OCI-LY3 (cell line): ENCODE measurements at regions not wholly inside any gene's neighbourhood (a gene's known extent, or its start where the extent isn't known, plus 50 kb on each side); places are given as distances from the start of the nearest gene placed in this dataset.

Experiments used
- H2AFZ ChIP-seq: fragments of 200-600, 300-600 bp; shearing (Covaris generic); 2 replicates; pipeline ENCODE4 v1.6.0; 2014; ENCODE audit warnings: antibody characterized with exemption, low read depth, low read length
- H3K27ac ChIP-seq: fragments of 200-600, 300-600 bp; sonication (generic); 2 replicates; pipeline ENCODE4 v1.5.1; 2014; ENCODE audit warnings: mild to moderate bottlenecking, low read length, moderate library complexity, mixed read lengths
- H3K27me3 ChIP-seq: fragments of 200-600, 300-600 bp; sonication (generic); 2 replicates; pipeline ENCODE4 v1.6.1; 2014; ENCODE audit warnings: low read depth, low read length, mixed read lengths
- H3K36me3 ChIP-seq: fragments of 200-600, 300-600 bp; sonication (generic); replicated peaks from 2 replicates; pipeline ENCODE3; 2014; ENCODE audit warnings: low read depth, low read length, mixed read lengths
- H3K4me1 ChIP-seq: fragments of 300-600, 200-600 bp; sonication (generic); 2 replicates; pipeline ENCODE4 v1.6.1; 2014; ENCODE audit warnings: low read length, mixed read lengths
- H3K4me2 ChIP-seq: fragments of 200-600, 300-600 bp; sonication (generic); 2 replicates; pipeline ENCODE4 v1.6.1; 2014; ENCODE audit warnings: low read length, mixed read lengths
- H3K4me3 ChIP-seq: fragments of 300-600, 200-600 bp; sonication (generic); 2 replicates; pipeline ENCODE4 v1.5.1; 2014; ENCODE audit warnings: antibody characterized with exemption, mild to moderate bottlenecking, low read length, moderate library complexity
- H3K79me2 ChIP-seq: fragments of 300-600, 200-600 bp; shearing (Covaris generic); 2 replicates; pipeline ENCODE4 v1.6.1; 2014; ENCODE audit warnings: mild to moderate bottlenecking, low read length, mixed read lengths
- H3K9ac ChIP-seq: fragments of 300-600, 200-600 bp; shearing (Covaris generic); 2 replicates; pipeline ENCODE4 v1.6.0; 2014; ENCODE audit warnings: mild to moderate bottlenecking, low read length, moderate library complexity
- H3K9me3 ChIP-seq: fragments of 200-600, 300-600 bp; shearing (Covaris generic); 2 replicates; pipeline ENCODE4 v1.6.1; 2014; ENCODE audit warnings: low read length, mixed read lengths; ENCODE audit not compliant: insufficient read depth
- H4K20me1 ChIP-seq: fragments of 200-600, 300-600 bp; sonication (generic); 2 replicates; pipeline ENCODE4 v1.6.1; 2016; ENCODE audit warnings: low read length, mixed read lengths; ENCODE audit not compliant: insufficient read depth
- EZH2phosphoT487 ChIP-seq: fragments of 200-600 bp; shearing (Covaris generic); IDR thresholded peaks from 2 replicates; pipeline ENCODE4 v1.6.1; 2018; ENCODE audit warnings: antibody characterized with exemption, mixed run types, low read depth
- TF ChIP-seq, protein P1 (sequence below): fragments of 200-600, 300-600 bp; sonication (generic); IDR thresholded peaks from 2 replicates; pipeline ENCODE4 v1.5.1; 2014; ENCODE audit warnings: antibody characterized with exemption, low read length, low read depth

DNA sequence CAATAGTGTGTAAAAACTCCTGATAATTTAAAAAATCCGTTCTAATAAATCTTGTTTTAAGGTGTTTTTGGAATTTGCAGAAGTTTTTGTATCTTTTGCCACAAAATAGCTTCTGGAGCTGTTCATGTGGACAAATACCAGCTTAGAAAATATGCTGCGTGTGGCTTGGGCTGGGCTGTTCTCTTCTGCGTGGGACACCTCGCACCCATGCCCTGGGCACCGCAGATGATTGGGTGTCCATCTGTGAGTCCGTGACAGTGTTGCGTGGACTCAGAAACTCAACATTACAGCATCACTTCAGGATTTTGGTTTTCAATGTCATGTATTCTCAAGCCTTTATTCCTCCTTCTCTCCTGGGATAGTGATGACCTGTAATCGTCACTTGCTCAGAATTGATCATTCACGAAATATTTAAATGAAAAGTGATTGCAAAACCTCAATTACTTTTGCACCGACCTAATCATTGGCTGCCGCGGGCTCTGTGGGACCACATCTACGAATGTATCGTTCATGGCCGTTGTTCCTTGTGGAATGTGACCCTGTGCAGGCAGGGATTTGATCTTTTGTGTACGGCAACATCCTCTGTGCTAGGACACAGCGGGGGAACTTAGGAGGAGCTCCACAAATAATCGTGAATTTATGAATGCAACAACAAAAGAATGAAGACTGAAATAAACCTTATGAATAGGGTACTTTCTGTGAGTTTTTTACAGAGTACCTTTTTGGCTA, 210.3 kb upstream of the FOXF1 start:
- Histone ChIP-seq H4K20me1 (no peaks in the 10 kb centered on the region), H3K27me3 (peaks cover 22% of the 10 kb centered on the region), H3K79me2 (no peaks in the 10 kb centered on the region), H3K9me3 (no peaks in the 10 kb centered on the region), H3K36me3 (no peaks in the 10 kb centered on the region), H2AFZ (no peak overlapping the region), H3K4me2 (no peak overlapping the region), H3K9ac (no peak overlapping the region), H3K4me3 (no peak overlapping the region), H3K4me1 (no peaks in the 10 kb centered on the region), H3K27ac (no peak overlapping the region)
- no peak for TF ChIP-seq EZH2phosphoT487
- TF ChIP-seq, protein P1, sequence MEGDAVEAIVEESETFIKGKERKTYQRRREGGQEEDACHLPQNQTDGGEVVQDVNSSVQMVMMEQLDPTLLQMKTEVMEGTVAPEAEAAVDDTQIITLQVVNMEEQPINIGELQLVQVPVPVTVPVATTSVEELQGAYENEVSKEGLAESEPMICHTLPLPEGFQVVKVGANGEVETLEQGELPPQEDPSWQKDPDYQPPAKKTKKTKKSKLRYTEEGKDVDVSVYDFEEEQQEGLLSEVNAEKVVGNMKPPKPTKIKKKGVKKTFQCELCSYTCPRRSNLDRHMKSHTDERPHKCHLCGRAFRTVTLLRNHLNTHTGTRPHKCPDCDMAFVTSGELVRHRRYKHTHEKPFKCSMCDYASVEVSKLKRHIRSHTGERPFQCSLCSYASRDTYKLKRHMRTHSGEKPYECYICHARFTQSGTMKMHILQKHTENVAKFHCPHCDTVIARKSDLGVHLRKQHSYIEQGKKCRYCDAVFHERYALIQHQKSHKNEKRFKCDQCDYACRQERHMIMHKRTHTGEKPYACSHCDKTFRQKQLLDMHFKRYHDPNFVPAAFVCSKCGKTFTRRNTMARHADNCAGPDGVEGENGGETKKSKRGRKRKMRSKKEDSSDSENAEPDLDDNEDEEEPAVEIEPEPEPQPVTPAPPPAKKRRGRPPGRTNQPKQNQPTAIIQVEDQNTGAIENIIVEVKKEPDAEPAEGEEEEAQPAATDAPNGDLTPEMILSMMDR: no peak

DNA sequence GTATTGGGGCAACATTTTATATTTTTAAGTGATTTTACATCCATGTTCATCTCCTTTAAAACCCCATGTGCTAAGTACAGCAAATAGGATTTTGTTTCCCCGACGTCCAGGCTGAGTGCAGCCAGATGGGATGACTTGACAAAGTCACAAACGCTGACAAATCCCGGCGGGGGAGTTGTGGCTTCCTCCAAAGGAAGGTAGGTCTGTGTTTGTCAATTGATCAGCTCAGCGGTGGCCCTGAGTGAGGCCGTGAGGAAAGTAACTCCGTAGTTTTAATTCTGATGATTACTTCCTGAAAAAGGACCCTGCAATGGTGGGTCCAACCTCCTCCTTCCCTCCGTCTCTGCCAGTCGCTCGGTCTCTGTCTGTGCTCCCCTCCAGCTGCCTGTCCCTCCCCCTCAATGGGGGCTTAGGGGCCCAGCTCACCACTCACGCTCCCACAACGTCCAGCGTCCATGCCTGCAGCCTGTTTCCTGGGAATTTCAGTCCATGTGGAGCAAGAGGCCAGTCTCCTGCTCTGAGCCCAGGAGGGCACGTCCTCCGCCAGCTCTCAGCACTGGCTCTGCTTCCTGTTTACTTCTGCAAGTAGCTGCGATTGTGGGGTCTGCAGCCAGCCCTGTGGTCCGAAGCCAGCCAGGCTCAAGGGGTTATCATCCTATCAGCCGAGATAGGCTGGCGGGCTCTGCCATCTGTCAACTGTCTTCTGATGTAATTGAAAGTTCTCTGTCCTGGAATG, 209.4 kb upstream of the FOXF1 start:
- Histone ChIP-seq H3K27ac (no peak overlapping the region), H3K79me2 (no peaks in the 10 kb centered on the region), H3K9ac (no peak overlapping the region), H2AFZ (no peak overlapping the region), H4K20me1 (no peaks in the 10 kb centered on the region), H3K4me1 (no peaks in the 10 kb centered on the region), H3K9me3 (no peaks in the 10 kb centered on the region), H3K4me3 (no peak overlapping the region), H3K36me3 (no peaks in the 10 kb centered on the region), H3K4me2 (no peak overlapping the region), H3K27me3 (peaks cover 30% of the 10 kb centered on the region)
- TF ChIP-seq, protein P1: no peak
- no peak for TF ChIP-seq EZH2phosphoT487

DNA sequence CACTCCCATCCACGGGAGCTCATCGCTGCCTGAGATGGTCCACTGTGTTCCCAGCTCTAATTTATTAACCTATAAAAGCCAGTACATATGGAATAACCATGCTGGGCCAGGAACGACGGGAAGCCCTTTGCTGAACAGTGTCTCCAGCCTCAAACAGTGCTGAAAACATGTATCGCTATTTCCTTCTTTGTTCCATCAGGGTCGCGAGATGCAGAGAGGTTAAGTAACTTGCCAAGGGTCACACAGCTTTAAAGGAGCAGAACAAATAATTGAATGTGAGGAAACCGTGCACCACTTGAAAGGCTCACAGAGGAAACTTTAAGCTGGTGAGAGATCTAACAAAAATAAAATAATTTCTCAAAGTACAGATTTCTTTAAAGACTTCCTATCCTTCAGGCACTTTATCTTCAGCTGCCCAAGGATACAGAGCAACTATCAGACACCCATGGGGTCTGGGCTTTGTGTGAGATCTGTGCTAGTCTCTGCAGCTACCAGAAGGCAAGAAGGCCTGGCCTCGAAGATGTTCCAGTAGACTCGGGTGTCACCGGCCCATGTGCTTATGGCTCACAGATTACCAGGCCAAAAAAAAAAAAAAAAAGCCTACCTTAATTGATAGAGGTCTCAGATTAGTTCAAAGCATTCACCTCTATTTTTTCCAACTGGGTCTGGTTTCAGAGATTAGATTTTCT, 207.8 kb upstream of the FOXF1 start:
- H3K4me1 ChIP-seq: no peaks in the 10 kb centered on the region
- H3K9ac ChIP-seq: no peak overlapping the region
- no peaks in the 10 kb centered on the region for H3K79me2 ChIP-seq
- H3K36me3 ChIP-seq: no peaks in the 10 kb centered on the region
- H3K4me3 ChIP-seq: no peak overlapping the region
- no peaks in the 10 kb centered on the region for H3K9me3 ChIP-seq
- no peak overlapping the region for H3K27ac ChIP-seq
- TF ChIP-seq, protein P1: no peak
- TF ChIP-seq EZH2phosphoT487: no peak
- no peak overlapping the region for H2AFZ ChIP-seq
- peaks cover 46% of the 10 kb centered on the region for H3K27me3 ChIP-seq
- H3K4me2 ChIP-seq: no peak overlapping the region
- H4K20me1 ChIP-seq: no peaks in the 10 kb centered on the region
